ENCODE measurements at regions not wholly inside any gene's neighbourhood (a gene's known extent, or its start where the extent isn't known, plus 50 kb on each side); places are given as distances from the start of the nearest gene placed in this dataset.
A peak's percentile ranks its signal among the peaks of the same experiment; 100 is the strongest.
"Not testable (repeated sequence)": the region's sequence is repeated elsewhere in the genome, so short reads cannot be mapped to it uniquely, and the experiment has no call there.

- DNase-seq: no peak
These were observed 70.0 kb upstream of the CD2AP start for GRCh38 chr6:47407300-47408281.

- DNase-seq: peak; percentile 38
These were observed 63.7 kb upstream of the CD2AP start for GRCh38 chr6:47413752-47414422.

GRCh38 chr6:47414423-47415167 lies 63.0 kb upstream of the CD2AP start:
- DNase-seq: peak; percentile 27

GRCh38 chr6:47416396-47417345 lies 60.9 kb upstream of the CD2AP start:
- no peak for DNase-seq

GRCh38 chr6:47419621-47420020 lies 58.0 kb upstream of the CD2AP start:
- no peak for DNase-seq

- DNase-seq: no peak
These were observed 56.9 kb upstream of the CD2AP start for GRCh38 chr6:47420394-47421371.

- no peak for DNase-seq
These were observed 54.5 kb upstream of the CD2AP start for GRCh38 chr6:47423079-47423478.

GRCh38 chr6:47424436-47424836 lies 53.2 kb upstream of the CD2AP start:
- no peak for DNase-seq

- not testable (repeated sequence) for DNase-seq
These were observed 51.9 kb upstream of the CD2AP start for GRCh38 chr6:47425724-47426123.

- no peak for DNase-seq
These were observed 50.9 kb upstream of the CD2AP start for GRCh38 chr6:47426524-47427302.

GRCh38 chr6:47427680-47428079 lies 49.9 kb upstream of the CD2AP start:
- DNase-seq: no peak

Measured in KG1 (cell line).